IMR-90 (cell line): ENCODE measurements at regions not wholly inside any gene's neighbourhood (a gene's known extent, or its start where the extent isn't known, plus 50 kb on each side); places are given as distances from the start of the nearest gene placed in this dataset.

Experiments used
- ATAC-seq: fragments of 200-7000 bp; cut with Tn5 transposase; 2 replicates; pipeline ENCODE4 v1.9.1; 2020; ENCODE audit warnings: low read depth, mild to moderate bottlenecking, moderate library complexity
- BruUV-seq: library from RNA; stranded (reverse); fragments of 400-500 nt; replicated peaks from 2 replicates; lab custom pipeline; 2021; lab: Mats Ljungman, UMichigan
- CTCF ChIA-PET: fragments of 300-600 bp; formaldehyde crosslinking; extraction: SDS; loops from one replicate; lab custom pipeline; 2021; ENCODE audit warnings: antibody characterized with exemption; lab: Yijun Ruan, JAX
- POLR2A ChIA-PET: fragments of 300-600 bp; sonication (Branson Sonifier 250); formaldehyde crosslinking; loops from one replicate; lab custom pipeline; 2022; ENCODE audit warnings: antibody characterized with exemption; ENCODE audit not compliant: unreplicated experiment; lab: Charles Lee
- DNase-seq: peaks from one replicate; pipeline ENCODE4 v3.0.0; 2013
- H2AFZ ChIP-seq: replicated peaks from 2 replicates; pipeline ENCODE3; 2013; ENCODE audit warnings: low read length, mild to moderate bottlenecking; ENCODE audit not compliant: poor library complexity
- H2AK5ac ChIP-seq: 2 replicates; pipeline ENCODE4 v1.6.1; 2013; ENCODE audit warnings: low read depth, low read length, inconsistent platforms
- H2AK9ac ChIP-seq: replicated peaks from 2 replicates; pipeline ENCODE3; 2013; ENCODE audit warnings: mild to moderate bottlenecking, low read depth, low read length, moderate library complexity; ENCODE audit not compliant: poor library complexity
- H2BK120ac ChIP-seq: 2 replicates; pipeline ENCODE4 v1.6.1; 2013; ENCODE audit warnings: low read depth, low read length, inconsistent platforms
- H2BK15ac ChIP-seq: 3 replicates; pipeline ENCODE4 v1.6.1; 2013; ENCODE audit warnings: low read depth, low read length, inconsistent platforms
- H2BK20ac ChIP-seq: 2 replicates; pipeline ENCODE4 v1.6.1; 2013; ENCODE audit warnings: low read depth, mild to moderate bottlenecking, inconsistent platforms, low read length, moderate library complexity
- H2BK5ac ChIP-seq: 2 replicates; pipeline ENCODE4 v1.6.1; 2013; ENCODE audit warnings: mild to moderate bottlenecking, low read depth, low read length, inconsistent platforms; ENCODE audit not compliant: poor library complexity, severe bottlenecking
- H3K14ac ChIP-seq: replicated peaks from 2 replicates; pipeline ENCODE4 v1.6.1; 2013; ENCODE audit warnings: low read depth, low read length, inconsistent platforms
- H3K18ac ChIP-seq: 2 replicates; pipeline ENCODE4 v1.6.1; 2013; ENCODE audit warnings: low read depth, low read length, control low read depth
- H3K23ac ChIP-seq: 2 replicates; pipeline ENCODE4 v1.6.1; 2013; ENCODE audit warnings: low read depth, low read length, inconsistent platforms
- H3K27ac ChIP-seq: 2 replicates; pipeline ENCODE4 v1.5.1; 2013; ENCODE audit warnings: mild to moderate bottlenecking, control low read depth, low read length; ENCODE audit not compliant: insufficient read depth
- H3K27me3 ChIP-seq: 2 replicates; pipeline ENCODE4 v1.6.1; 2013; ENCODE audit warnings: low read length; ENCODE audit not compliant: control insufficient read depth, insufficient read depth
- H3K36me3 ChIP-seq: 2 replicates; pipeline ENCODE4 v1.6.1; 2013; ENCODE audit warnings: low read length, mixed read lengths; ENCODE audit not compliant: control insufficient read depth, insufficient read depth
- H3K4ac ChIP-seq: 2 replicates; pipeline ENCODE4 v1.6.1; 2013; ENCODE audit warnings: low read depth, low read length, inconsistent platforms
- H3K4me1 ChIP-seq: 2 replicates; pipeline ENCODE4 v1.6.1; 2013; ENCODE audit warnings: low read length, mixed read lengths; ENCODE audit not compliant: control insufficient read depth, insufficient read depth
- H3K4me2 ChIP-seq: 2 replicates; pipeline ENCODE4 v1.6.1; 2013; ENCODE audit warnings: low read depth, mild to moderate bottlenecking, control low read depth, low read length, moderate library complexity
- H3K4me3 ChIP-seq: 2 replicates; pipeline ENCODE4 v1.5.1; 2013; ENCODE audit warnings: low read depth, mild to moderate bottlenecking, control low read depth, low read length, moderate library complexity; ENCODE audit not compliant: insufficient read depth
- H3K56ac ChIP-seq: 2 replicates; pipeline ENCODE4 v1.6.1; 2013; ENCODE audit warnings: low read length, inconsistent platforms; ENCODE audit not compliant: insufficient read depth; ENCODE audit errors: extremely low read depth
- H3K79me1 ChIP-seq, 2 experiments: 2 replicates each; pipeline ENCODE4 v1.6.1; 2013; ENCODE audit warnings: low read length in 2 of 2, inconsistent platforms in 1 of 2, low read depth in 1 of 2
- H3K9ac ChIP-seq: 2 replicates; pipeline ENCODE4 v1.6.1; 2013; ENCODE audit warnings: low read depth, low read length, control low read depth
- H3K9me1 ChIP-seq: 2 replicates; pipeline ENCODE4 v1.6.1; 2013; ENCODE audit warnings: low read length, inconsistent platforms; ENCODE audit not compliant: insufficient read depth
- H3K9me3 ChIP-seq: 2 replicates; pipeline ENCODE4 v1.6.1; 2013; ENCODE audit warnings: low read length; ENCODE audit not compliant: control insufficient read depth, insufficient read depth
- H4K20me1 ChIP-seq: 2 replicates; pipeline ENCODE4 v1.6.1; 2013; ENCODE audit warnings: low read length, inconsistent platforms; ENCODE audit not compliant: insufficient read depth
- H4K5ac ChIP-seq: 2 replicates; pipeline ENCODE4 v1.6.1; 2013; ENCODE audit warnings: mild to moderate bottlenecking, low read depth, low read length, control low read depth
- H4K8ac ChIP-seq, 2 experiments: 2 replicates each; pipeline ENCODE4 v1.6.1; 2013; ENCODE audit warnings: low read depth in 2 of 2, low read length in 2 of 2, control low read depth in 1 of 2, inconsistent platforms in 1 of 2
- H4K91ac ChIP-seq: 2 replicates; pipeline ENCODE4 v1.6.1; 2013; ENCODE audit warnings: low read depth, low read length, inconsistent platforms; ENCODE audit not compliant: insufficient read depth
- CEBPB ChIP-seq: IDR thresholded peaks from 2 replicates; pipeline ENCODE4 v1.6.1; 2012; ENCODE audit warnings: low read depth, low read length, improper control_type of control experiment
- WGBS, 2 experiments: methylation state at CpG; one replicate each; pipeline versions ENCODE4 v1.1.5 to v1.1.7; 2013; ENCODE audit warnings: missing lambda C conversion rate in 2 of 2; ENCODE audit not compliant: insufficient read length in 1 of 2; ENCODE audit errors: extremely low coverage in 2 of 2; 5-methylcytosine and 5-hydroxymethylcytosine counted together
- dilution Hi-C: fragments of 300-500 bp; cut with HindIII; formaldehyde crosslinking; loops from one replicate; pipeline ENCODE4 v1.14.3; 2018; ENCODE audit warnings: low sequenced_read_pairs; ENCODE audit not compliant: unreplicated experiment
- in situ Hi-C: fragments of 300-500 bp; cut with MboI; formaldehyde crosslinking; loops from 3 replicates; pipeline ENCODE4 v1.14.3; 2019; ENCODE audit warnings: low sequenced_read_pairs, inconsistent platforms, mixed read lengths
- intact Hi-C: fragments of 100-400 bp; cut with micrococcal nuclease; formaldehyde crosslinking; loops from 2 replicates; pipeline ENCODE4 v1.10.0; 2022

- no peaks in the 10 kb centered on the region for H3K79me1 ChIP-seq
- H3K23ac ChIP-seq = no peak overlapping the region
- no peak overlapping the region for H2BK5ac ChIP-seq
- no peak overlapping the region for H3K4ac ChIP-seq
- no peak overlapping the region for H2AK9ac ChIP-seq
- intact Hi-C loops = no loop called here
- H4K91ac ChIP-seq = no peak overlapping the region
- no peak overlapping the region for H3K4me2 ChIP-seq
- ChIA-PET CTCF (no interaction called here), POLR2A (no interaction called here)
- H3K18ac ChIP-seq = no peak overlapping the region
- no peak overlapping the region for H3K4me3 ChIP-seq
- no peaks in the 10 kb centered on the region for H3K4me1 ChIP-seq
- no peaks in the 10 kb centered on the region for H4K20me1 ChIP-seq
- no TSS peak for BruUV-seq
- no peak overlapping the region for H4K8ac ChIP-seq
- no peak overlapping the region for H2BK20ac ChIP-seq
- dilution Hi-C loops = no loop called here
- H3K27ac ChIP-seq = no peak overlapping the region
- no peak overlapping the region for H2BK15ac ChIP-seq
- H3K9ac ChIP-seq = no peak overlapping the region
- H2AK5ac ChIP-seq = no peak overlapping the region
- no peak for ATAC-seq
- no peaks in the 10 kb centered on the region for H3K36me3 ChIP-seq
- in situ Hi-C loops = no loop called here
- WGBS, 2 experiments = no CpG with 5 or more reads among the region's 1 CpG
- H3K9me1 ChIP-seq = no peaks in the 10 kb centered on the region
- H3K27me3 ChIP-seq = peaks cover 3% of the 10 kb centered on the region
- no peak overlapping the region for H4K5ac ChIP-seq
- no peak overlapping the region for H2AFZ ChIP-seq
- no peaks in the 10 kb centered on the region for H3K9me3 ChIP-seq
- H3K56ac ChIP-seq = no peak overlapping the region
- no peak overlapping the region for H3K14ac ChIP-seq
- TF ChIP-seq CEBPB = no peak
- DNase-seq = no peak
- H2BK120ac ChIP-seq = no peak overlapping the region
These were observed 217.5 kb downstream of the ABCC12 start for GRCh38 chr16:47938272-47938671.
